Memory B cell (primary cell): ENCODE measurements at regions not wholly inside any gene's neighbourhood (a gene's known extent, or its start where the extent isn't known, plus 50 kb on each side); places are given as distances from the start of the nearest gene placed in this dataset.
"Not testable (repeated sequence)": the region's sequence is repeated elsewhere in the genome, so short reads cannot be mapped to it uniquely, and the experiment has no call there.

Experiments used
- ATAC-seq: fragments of 150-1000 bp; cut with Tn5 transposase; 2 replicates; pipeline ENCODE4 v1.10.0; 2021; ENCODE audit warnings: low read depth, mild to moderate bottlenecking, moderate library complexity
- DNase-seq, 2 donors: peaks; one replicate each; pipeline ENCODE4 v3.0.0; 2022; ENCODE audit warnings: low spot score in 2 of 2
- H3K27ac Mint-ChIP-seq: one replicate; pipeline ENCODE4 v1.8.0; 2022; ENCODE audit warnings: mild to moderate bottlenecking, moderate library complexity, mixed read lengths
- H3K27me3 Mint-ChIP-seq: one replicate; pipeline ENCODE4 v1.8.0; 2022; ENCODE audit warnings: mixed read lengths
- H3K36me3 Mint-ChIP-seq: one replicate; pipeline ENCODE4 v1.8.0; 2022; ENCODE audit warnings: mild to moderate bottlenecking, mixed read lengths
- H3K4me1 Mint-ChIP-seq: one replicate; pipeline ENCODE4 v1.8.0; 2022; ENCODE audit warnings: mixed read lengths
- H3K4me3 Mint-ChIP-seq: one replicate; pipeline ENCODE4 v1.8.0; 2022; ENCODE audit warnings: mild to moderate bottlenecking, moderate library complexity, mixed read lengths
- H3K9me3 Mint-ChIP-seq: one replicate; pipeline ENCODE4 v1.8.0; 2022; ENCODE audit warnings: mixed read lengths

DNA sequence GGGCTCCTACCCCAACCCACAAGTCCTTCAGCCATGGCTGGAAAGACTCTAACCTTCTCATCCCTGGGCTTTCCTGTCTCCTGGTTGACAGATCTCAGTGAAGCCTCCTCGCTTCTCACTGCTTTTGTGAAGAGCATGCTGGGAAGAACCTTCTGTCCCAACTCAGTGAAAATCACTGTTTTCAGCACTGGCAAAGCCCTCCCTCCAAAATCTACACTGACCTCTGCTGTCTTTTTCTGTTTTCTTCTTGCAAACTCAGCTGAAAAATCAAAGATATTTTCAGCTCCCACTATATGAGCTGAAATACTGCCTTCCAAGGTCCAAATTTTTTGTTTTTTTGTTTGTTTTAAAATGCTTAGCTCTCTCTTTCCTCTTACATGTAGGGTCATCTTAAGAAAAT is 266.3 kb upstream of the AGAP1 start:
- Mint-ChIP-seq H3K9me3 (peaks cover 4% of the 10 kb centered on the region), H3K27me3 (peaks cover 7% of the 10 kb centered on the region), H3K4me3 (no peak overlapping the region), H3K36me3 (no peaks in the 10 kb centered on the region), H3K4me1 (no peaks in the 10 kb centered on the region), H3K27ac (no peak overlapping the region)
- DNase-seq (no peak), ATAC-seq (no peak)

DNA sequence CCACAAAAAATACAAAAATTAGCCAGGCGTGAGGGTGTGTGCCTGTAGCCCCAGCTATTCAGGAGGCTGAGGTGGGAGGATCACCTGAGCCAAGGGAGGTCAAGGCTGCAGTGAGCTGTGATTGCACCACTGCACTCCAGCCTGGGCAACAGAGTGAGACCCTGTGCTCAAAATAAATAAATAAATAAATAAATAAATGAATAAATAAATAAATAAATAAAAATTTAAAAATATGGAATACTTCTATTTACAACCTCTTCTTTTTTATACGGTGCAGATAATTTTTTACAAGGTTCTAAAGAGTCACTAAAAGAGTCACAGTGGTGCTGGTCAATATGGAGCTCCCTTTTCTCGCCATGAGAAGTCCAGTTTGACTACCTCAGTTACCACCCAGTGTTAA is 265.4 kb upstream of the AGAP1 start:
- H3K4me3 Mint-ChIP-seq, ATAC-seq, H3K36me3 Mint-ChIP-seq, DNase-seq, H3K9me3 Mint-ChIP-seq, H3K27me3 Mint-ChIP-seq, H3K4me1 Mint-ChIP-seq, H3K27ac Mint-ChIP-seq: not testable (repeated sequence)

DNA sequence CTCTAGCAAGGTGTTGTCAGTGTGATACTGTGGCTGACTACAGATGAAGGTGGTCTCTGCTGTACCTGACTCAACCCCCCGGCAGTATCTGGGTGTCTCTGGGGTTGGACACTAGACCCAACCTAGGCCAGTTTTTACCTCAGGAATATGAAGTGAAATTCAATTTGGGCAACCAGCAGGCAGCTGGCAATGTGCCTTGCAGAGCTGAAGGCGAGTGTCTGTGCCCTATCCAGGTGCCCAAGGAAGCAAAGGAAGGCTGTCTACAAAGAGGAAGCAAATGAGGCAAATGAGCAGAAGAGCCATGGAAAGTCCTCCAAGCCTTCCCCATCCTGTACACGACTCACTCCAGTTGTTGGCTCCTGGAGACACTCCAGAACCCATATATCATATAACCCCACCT is 264.6 kb upstream of the AGAP1 start:
- ATAC-seq: no peak
- no peak overlapping the region for H3K27ac Mint-ChIP-seq
- no peaks in the 10 kb centered on the region for H3K4me1 Mint-ChIP-seq
- no peak for DNase-seq
- no peaks in the 10 kb centered on the region for H3K9me3 Mint-ChIP-seq
- H3K4me3 Mint-ChIP-seq: no peak overlapping the region
- no peaks in the 10 kb centered on the region for H3K36me3 Mint-ChIP-seq
- H3K27me3 Mint-ChIP-seq: peaks cover 7% of the 10 kb centered on the region

DNA sequence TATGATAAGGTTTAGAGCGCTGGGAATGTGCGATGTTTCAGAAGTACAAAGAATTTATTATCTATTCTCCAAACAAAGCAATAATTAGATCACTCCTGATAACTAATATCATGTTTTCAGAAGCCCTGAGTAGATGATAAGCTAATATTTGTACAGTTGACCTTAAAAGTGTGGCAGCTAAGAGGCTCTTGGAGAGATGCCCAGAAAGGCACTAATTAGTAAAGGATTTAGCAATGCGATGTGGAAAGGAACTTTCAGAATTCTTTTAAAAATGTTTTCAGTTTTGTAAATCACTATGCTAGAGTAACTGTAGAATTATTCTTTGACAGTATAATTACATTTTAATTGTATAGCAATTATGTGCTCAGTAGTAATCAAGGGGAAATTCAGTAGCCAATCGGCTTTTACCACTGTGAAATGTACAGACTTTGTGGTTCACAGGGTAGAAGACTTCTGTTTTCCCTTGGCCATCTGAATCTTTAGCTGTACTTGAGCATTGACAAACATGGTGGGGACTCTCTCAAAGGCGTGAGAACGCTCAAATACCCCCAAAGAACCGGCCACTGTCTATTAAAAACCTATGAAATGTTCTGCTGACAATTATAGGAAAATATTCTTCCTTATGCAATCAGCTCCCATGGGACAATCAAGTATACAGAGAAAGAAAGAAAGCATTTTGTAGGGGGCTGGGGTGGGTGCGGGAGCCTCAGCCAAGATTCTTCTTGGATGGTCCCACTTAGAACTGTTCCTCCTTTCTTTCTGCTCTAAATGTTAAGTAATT is 262.8 kb upstream of the AGAP1 start:
- Mint-ChIP-seq H3K27ac (no peak overlapping the region), H3K27me3 (peaks cover 7% of the 10 kb centered on the region), H3K36me3 (no peaks in the 10 kb centered on the region), H3K9me3 (no peaks in the 10 kb centered on the region), H3K4me3 (no peak overlapping the region), H3K4me1 (no peaks in the 10 kb centered on the region)
- no peak for DNase-seq
- no peak for ATAC-seq

DNA sequence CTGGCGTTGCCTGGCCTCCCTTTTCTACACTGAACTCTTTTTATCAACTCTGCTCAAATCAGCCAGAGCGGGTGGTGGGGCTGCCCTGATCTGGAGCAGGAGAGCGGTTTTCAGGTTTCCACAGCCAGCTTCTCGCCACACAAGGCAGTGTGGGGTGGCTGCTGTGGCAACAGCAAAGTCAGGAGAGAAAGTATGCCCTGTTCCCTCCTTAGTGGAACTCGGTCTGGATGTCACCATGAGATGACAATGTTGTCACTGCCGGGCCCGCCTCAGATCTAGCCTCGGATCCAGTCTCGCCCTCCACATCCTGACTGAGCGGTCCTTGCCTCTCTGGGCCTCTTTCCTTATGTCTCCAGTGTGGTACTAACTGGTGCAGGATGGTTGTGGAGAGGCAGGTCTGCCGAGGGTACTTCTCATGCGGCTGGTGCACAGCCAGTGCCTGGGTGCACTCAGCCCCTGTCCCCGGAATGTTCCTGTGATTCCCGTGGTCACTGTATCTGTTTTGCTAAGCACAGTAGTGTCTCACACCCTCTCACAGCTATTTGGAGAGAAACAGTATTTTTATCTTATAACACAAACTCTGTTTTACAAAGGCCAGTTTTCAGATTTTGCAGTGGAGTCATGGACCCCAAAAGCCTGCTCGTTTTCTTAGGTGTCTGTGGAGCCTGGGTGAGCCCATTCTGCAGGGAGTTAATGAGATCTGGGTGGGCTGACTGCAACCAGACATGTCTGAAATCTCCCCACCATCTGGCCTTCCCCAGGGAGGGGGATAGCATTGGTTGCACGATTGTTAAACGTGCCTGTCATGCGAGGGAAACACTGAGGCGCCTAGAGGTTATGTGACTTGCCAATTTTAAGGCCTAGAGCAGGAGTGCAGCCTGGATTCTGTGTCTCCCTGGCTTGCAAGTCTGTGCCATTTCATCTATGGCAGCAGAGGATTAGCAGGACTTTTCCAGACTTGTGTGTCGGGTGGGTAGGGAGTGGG is 261.1 kb upstream of the AGAP1 start:
- H3K4me3 Mint-ChIP-seq: no peak overlapping the region
- DNase-seq (no peak), ATAC-seq (no peak)
- H3K27ac Mint-ChIP-seq: no peak overlapping the region
- no peaks in the 10 kb centered on the region for H3K9me3 Mint-ChIP-seq
- H3K36me3 Mint-ChIP-seq: no peaks in the 10 kb centered on the region
- no peaks in the 10 kb centered on the region for H3K4me1 Mint-ChIP-seq
- peaks cover 7% of the 10 kb centered on the region for H3K27me3 Mint-ChIP-seq

DNA sequence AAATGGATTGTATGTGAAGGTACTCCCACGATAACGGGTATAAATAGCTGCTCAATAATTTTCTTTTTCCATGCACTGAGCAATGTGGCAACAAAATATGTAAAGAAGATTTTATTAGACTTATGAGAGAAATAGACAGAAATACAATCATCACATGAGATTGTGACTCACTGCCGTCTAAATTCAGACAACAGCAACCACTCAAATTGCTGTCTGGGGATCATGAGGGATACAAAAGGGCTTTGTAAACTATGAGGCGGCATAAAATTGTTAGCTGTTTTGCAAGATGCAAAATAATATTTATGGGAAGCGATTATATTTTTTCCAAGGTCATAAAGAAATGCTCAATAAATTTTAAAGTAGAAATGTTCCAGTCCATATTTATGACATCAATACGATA is 259.1 kb upstream of the AGAP1 start:
- no peaks in the 10 kb centered on the region for H3K36me3 Mint-ChIP-seq
- no peaks in the 10 kb centered on the region for H3K4me1 Mint-ChIP-seq
- H3K27me3 Mint-ChIP-seq: peaks cover 5% of the 10 kb centered on the region
- no peak for ATAC-seq
- H3K27ac Mint-ChIP-seq: no peak overlapping the region
- no peak overlapping the region for H3K4me3 Mint-ChIP-seq
- H3K9me3 Mint-ChIP-seq: no peaks in the 10 kb centered on the region
- DNase-seq: no peak

DNA sequence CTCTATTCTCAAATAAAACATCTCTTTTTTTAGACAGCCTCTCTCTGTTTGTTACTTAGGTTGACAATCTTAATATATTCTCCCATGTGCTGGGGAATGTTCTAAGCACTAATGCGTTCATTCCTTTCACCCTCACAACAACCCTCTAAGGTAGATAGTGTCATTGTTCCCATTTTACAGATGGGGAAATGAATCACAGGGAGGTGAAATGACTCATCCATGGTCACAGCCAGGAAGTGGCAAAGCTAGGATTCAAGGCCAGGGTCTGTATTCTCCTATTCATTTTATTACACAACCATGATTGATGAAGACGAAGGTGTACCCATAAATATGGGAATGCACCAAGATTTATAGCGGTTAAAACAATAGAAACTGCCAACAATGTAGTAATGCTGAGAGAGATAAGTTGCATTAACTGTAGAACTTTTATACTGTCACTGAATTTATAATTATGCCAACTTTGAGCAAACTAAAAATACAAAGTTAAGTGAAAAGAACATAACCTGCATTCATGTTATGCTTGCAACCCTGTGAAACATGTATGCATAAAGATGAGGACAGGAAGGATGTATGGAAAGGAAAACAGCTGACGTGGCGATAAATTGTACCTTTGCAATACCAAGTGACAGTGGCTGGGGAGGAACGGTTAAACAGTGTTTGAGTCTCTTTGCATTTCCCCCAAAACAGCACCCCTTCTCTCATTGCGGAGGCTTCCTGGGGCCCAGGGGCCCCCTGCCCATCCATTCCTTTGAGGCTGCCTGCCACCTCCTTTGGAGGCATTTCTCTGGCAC is 257.7 kb upstream of the AGAP1 start:
- DNase-seq: no peak
- Mint-ChIP-seq H3K36me3 (no peaks in the 10 kb centered on the region), H3K4me1 (no peaks in the 10 kb centered on the region), H3K27me3 (peaks cover 5% of the 10 kb centered on the region), H3K4me3 (no peak overlapping the region), H3K9me3 (no peaks in the 10 kb centered on the region), H3K27ac (no peak overlapping the region)
- ATAC-seq: no peak

DNA sequence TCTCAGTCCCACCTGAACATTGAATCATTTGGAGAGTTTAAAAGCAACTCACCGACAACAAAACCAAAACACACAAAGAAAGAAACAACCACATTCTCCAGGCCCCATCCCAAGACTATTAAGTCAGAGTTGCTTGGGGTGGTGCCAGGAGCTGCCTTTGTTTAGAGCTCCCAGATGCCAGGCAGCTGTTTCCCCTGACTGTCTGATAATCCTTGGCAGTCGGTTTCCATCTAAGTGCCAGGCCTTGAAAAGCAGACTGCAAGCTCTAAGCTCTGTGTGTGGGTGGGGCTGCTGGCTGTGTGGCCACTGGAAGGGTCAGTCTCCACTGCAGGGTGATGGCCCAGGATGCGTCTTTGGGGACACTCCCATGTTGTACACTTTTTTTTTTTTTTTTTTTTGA is 255.3 kb upstream of the AGAP1 start:
- Mint-ChIP-seq H3K4me1 (no peaks in the 10 kb centered on the region), H3K27me3 (peaks cover 9% of the 10 kb centered on the region), H3K36me3 (no peaks in the 10 kb centered on the region), H3K9me3 (no peaks in the 10 kb centered on the region), H3K4me3 (no peak overlapping the region), H3K27ac (no peak overlapping the region)
- ATAC-seq (no peak), DNase-seq (no peak)

DNA sequence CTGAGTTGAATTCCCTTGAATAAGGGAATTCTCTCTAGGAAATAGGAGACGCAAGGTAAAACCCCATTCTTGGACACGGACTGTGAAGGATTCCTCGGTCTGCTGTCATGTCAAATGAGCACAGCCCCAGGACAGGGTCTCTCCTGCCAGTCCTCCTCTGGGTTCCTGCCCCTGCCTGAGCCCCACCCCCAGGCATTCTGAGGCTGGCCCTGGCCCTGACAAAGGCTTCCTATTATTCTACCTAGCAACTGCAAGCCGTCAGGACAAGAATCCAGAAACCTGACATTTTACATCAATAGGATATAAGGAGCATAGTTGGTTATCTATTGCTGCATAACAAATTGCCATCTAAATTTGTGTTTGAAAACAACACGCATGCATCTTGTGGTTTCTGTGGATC is 253.3 kb upstream of the AGAP1 start:
- Mint-ChIP-seq H3K27ac (no peak overlapping the region), H3K36me3 (no peaks in the 10 kb centered on the region), H3K4me1 (no peaks in the 10 kb centered on the region), H3K9me3 (no peaks in the 10 kb centered on the region), H3K27me3 (peaks cover 9% of the 10 kb centered on the region), H3K4me3 (no peak overlapping the region)
- ATAC-seq: no peak
- no peak for DNase-seq

DNA sequence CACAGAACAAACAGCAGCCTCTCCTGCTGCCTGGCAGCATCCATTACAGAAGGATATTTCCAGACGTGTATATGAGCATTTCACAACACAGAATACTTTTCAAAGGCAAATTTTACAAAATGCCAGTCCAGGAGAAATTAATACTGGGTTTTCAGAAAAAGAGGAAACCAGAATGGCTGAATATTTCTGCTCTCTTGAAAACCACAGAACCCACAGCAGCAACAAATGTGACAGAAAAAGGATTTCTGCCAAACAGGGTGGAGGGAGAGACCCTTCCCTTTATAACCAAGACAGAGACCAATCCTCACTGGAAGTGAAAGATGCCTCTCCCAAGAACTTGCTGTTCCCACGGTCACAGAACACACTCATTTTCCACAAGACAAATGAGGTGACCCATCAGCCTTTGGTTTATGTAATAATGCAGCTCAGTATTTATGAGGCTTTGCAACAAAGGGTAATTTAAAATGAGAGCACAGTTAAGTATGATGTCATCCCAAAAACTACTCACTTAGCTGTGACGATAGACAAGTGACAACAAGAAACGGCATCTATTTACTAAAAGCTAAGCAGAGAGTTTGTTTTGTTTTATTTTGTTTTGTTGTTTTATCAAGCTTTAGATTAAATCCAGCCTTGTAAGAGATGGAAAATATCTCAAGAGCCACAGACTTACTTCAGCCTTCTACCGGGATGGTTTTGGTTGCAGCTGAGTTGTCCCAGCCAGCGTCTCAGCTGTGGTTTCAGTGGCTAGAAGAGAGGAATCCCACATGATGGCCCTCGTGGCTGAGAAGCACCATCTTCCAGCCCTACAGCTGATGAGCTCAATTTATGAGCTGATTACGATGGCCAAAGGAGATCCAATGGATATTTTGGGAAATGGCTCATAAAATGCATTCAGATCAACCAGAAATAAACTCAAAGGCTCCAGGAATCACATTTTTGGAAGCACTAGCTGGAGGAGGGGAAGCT is 249.3 kb upstream of the AGAP1 start:
- ATAC-seq: no peak
- Mint-ChIP-seq H3K9me3 (no peaks in the 10 kb centered on the region), H3K27ac (no peak overlapping the region), H3K4me3 (no peak overlapping the region), H3K36me3 (no peaks in the 10 kb centered on the region), H3K4me1 (no peaks in the 10 kb centered on the region), H3K27me3 (peaks cover 8% of the 10 kb centered on the region)
- no peak for DNase-seq

DNA sequence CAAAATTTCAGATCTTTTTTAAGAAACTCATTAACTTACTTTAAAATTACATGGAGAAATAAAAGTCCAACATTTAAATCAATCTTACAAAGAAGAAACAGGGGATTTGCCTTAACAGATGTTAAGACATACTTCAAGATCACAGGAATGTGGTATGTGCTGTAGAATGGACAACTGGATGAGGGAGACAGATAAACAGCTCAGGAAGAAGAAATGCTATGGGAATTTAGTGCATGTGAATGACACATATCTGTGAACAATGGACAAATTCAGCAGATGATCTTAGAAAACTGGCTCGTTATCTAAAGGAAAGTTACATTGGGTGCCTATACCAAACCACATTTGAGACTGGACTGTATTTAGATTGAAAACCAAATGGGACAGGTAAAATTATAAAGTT is 246.8 kb upstream of the AGAP1 start:
- no peaks in the 10 kb centered on the region for H3K36me3 Mint-ChIP-seq
- no peak overlapping the region for H3K4me3 Mint-ChIP-seq
- H3K4me1 Mint-ChIP-seq: no peaks in the 10 kb centered on the region
- DNase-seq: no peak
- H3K27me3 Mint-ChIP-seq: peaks cover 6% of the 10 kb centered on the region
- no peak for ATAC-seq
- no peak overlapping the region for H3K27ac Mint-ChIP-seq
- H3K9me3 Mint-ChIP-seq: no peaks in the 10 kb centered on the region

DNA sequence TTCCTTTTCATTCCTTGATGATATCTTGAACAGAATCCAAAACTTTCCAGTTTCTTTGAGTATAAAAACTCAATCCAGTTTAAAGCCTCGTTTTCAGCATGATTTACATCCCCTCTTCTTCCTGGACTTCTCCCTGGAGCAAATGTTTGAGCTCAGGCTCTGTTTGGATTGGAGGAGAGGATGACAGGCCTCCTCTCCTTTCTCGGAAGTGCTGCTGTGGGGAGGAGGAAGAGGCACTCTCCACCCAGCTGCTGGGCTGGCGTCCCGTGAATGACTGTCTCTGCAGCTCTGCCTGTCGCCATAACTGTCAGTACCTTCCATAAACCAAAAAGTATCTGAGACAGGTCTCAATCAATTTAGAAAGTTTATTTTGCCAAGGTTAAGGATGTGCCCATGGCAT is 238.2 kb upstream of the AGAP1 start:
- no peak for DNase-seq
- H3K4me1 Mint-ChIP-seq: no peaks in the 10 kb centered on the region
- peaks cover 2% of the 10 kb centered on the region for H3K27me3 Mint-ChIP-seq
- H3K9me3 Mint-ChIP-seq: no peaks in the 10 kb centered on the region
- H3K36me3 Mint-ChIP-seq: no peaks in the 10 kb centered on the region
- no peak overlapping the region for H3K27ac Mint-ChIP-seq
- no peak for ATAC-seq
- H3K4me3 Mint-ChIP-seq: no peak overlapping the region

DNA sequence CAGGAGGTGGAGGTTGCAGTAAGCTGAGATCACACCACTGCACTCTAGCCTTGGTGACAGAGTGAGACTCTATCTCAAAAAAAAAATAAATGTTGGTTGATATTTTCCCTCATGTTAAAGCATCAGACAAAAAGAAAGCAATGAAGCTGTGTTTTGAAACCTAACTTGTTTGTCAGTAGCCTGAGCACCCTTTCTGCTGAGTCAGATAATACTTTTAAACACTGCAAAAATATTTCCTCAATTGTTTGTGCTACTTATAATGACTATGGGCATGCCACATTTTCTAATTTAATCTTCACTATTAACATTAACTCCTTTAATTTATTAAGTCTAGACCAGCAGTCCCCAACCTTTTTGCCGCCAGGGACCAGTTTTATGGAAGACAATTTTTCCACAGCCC is 236.3 kb upstream of the AGAP1 start:
- Mint-ChIP-seq H3K9me3 (no peaks in the 10 kb centered on the region), H3K4me1 (no peaks in the 10 kb centered on the region), H3K4me3 (no peak overlapping the region), H3K27ac (no peak overlapping the region), H3K36me3 (no peaks in the 10 kb centered on the region), H3K27me3 (peaks cover under 1% of the 10 kb centered on the region)
- no peak for DNase-seq
- ATAC-seq: no peak
